ENCODE measurements at regions not wholly inside any gene's neighbourhood (a gene's known extent, or its start where the extent isn't known, plus 50 kb on each side); places are given as distances from the start of the nearest gene placed in this dataset.

GRCh38 chrX:35076061-35076460 lies 133.5 kb downstream of the FAM47B start:
- peak; percentile 19 to 32 for TF ChIP-seq CTCF (conservative IDR thresholded peaks at IDR 0.05 in 1 of 2, IDR thresholded peaks at IDR 0.05 in 1 of 2; ENCODE audit: extremely low read depth in 1 of 2, insufficient read depth in 1 of 2, low read depth in 1 of 2, low read length in 2 of 2)
- no peak for TF ChIP-seq EZH2 (IDR thresholded peaks at IDR 0.05; ENCODE audit: borderline replicate concordance, low read length)
